ENCODE measurements at regions not wholly inside any gene's neighbourhood (a gene's known extent, or its start where the extent isn't known, plus 50 kb on each side); places are given as distances from the start of the nearest gene placed in this dataset.

DNA sequence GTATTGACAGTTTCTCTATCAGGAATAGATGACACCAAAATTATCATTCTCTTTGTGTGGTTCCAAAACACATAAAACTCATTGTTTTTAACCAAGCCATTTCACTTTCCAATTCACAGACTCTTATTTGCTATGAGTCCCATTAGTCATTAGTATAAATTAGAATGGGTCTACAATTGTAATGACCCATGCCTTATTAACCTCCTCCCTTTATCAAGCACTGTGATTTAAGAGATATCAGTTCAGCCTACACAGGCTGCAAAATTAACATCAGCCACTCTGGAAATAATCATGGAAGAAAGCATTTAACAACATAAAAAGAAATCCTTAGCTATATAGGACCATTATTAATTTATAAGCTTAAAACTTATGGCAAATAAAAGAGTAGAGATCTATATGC lies 440.6 kb downstream of the GBE1 start:
- intact Hi-C loops (cut with DNase I), result no loop called here
- Histone ChIP-seq H3K9me3 (no peaks in the 10 kb centered on the region), H3K36me3 (no peaks in the 10 kb centered on the region), H3K4me3 (no peak overlapping the region), H3K27ac (no peak overlapping the region), H3K27me3 (no peaks in the 10 kb centered on the region), H3K4me1 (no peaks in the 10 kb centered on the region)
- TF ChIP-seq, protein P1, sequence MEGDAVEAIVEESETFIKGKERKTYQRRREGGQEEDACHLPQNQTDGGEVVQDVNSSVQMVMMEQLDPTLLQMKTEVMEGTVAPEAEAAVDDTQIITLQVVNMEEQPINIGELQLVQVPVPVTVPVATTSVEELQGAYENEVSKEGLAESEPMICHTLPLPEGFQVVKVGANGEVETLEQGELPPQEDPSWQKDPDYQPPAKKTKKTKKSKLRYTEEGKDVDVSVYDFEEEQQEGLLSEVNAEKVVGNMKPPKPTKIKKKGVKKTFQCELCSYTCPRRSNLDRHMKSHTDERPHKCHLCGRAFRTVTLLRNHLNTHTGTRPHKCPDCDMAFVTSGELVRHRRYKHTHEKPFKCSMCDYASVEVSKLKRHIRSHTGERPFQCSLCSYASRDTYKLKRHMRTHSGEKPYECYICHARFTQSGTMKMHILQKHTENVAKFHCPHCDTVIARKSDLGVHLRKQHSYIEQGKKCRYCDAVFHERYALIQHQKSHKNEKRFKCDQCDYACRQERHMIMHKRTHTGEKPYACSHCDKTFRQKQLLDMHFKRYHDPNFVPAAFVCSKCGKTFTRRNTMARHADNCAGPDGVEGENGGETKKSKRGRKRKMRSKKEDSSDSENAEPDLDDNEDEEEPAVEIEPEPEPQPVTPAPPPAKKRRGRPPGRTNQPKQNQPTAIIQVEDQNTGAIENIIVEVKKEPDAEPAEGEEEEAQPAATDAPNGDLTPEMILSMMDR (IDR thresholded peaks at IDR 0.05), result no peak
- no peak for TF ChIP-seq POLR2A (IDR thresholded peaks at IDR 0.05)
- no peak for DNase-seq

DNA sequence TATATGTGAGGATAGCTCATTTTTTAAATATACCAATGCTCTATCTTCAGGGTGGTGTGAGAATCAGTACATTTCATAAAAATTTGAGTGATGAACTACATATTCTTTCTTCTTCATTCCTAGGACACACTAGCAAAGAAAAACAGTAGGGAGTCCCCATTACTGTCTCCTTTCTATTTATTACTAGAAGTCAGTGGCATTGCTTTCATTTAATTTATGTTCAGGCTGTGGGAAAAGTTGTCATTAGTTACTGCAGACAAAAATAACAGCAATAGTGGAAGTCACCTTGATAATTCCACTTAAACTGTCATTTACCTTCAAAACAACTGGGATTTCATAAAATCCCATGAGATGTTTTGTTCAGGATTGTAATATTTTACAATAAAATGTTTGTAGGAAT lies 446.4 kb downstream of the GBE1 start:
- no peak for TF ChIP-seq POLR2A (IDR thresholded peaks at IDR 0.05)
- TF ChIP-seq, protein P1 (IDR thresholded peaks at IDR 0.05), result no peak
- no peaks in the 10 kb centered on the region for H3K27me3 ChIP-seq
- H3K4me1 ChIP-seq, result no peaks in the 10 kb centered on the region
- intact Hi-C loops (cut with DNase I), result no loop called here
- H3K4me3 ChIP-seq, result no peak overlapping the region
- H3K27ac ChIP-seq, result no peak overlapping the region
- H3K9me3 ChIP-seq, result no peaks in the 10 kb centered on the region
- DNase-seq, result no peak
- no peaks in the 10 kb centered on the region for H3K36me3 ChIP-seq

DNA sequence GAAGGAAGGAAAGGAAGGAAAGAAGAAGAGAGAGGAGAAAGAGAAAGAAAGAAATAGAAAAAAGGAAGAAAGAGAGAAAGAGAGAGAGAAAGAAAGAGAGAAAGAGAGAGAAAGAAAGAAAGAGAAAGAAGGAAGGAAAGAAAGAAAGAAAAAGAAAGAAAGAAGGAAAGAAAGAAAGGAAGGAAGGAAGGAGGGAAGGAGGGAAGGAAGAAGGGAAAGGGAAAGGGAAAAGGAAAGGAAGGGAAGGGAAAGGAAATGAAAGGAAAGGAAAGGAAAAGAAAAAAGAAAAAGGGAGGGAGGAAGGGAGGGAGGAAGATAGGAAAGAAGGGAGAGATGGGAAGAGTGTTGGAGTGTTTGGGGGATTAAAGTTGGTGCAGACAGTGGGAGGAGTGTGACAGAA lies 450.1 kb downstream of the GBE1 start:
- no peak for TF ChIP-seq POLR2A (IDR thresholded peaks at IDR 0.05)
- TF ChIP-seq, protein P1 (IDR thresholded peaks at IDR 0.05), result no peak
- no peak overlapping the region for H3K27ac ChIP-seq
- no peak overlapping the region for H3K4me3 ChIP-seq
- no peaks in the 10 kb centered on the region for H3K4me1 ChIP-seq
- no peaks in the 10 kb centered on the region for H3K27me3 ChIP-seq
- H3K36me3 ChIP-seq, result no peaks in the 10 kb centered on the region
- intact Hi-C loops (cut with DNase I), result no loop called here
- DNase-seq, result no peak
- no peaks in the 10 kb centered on the region for H3K9me3 ChIP-seq

DNA sequence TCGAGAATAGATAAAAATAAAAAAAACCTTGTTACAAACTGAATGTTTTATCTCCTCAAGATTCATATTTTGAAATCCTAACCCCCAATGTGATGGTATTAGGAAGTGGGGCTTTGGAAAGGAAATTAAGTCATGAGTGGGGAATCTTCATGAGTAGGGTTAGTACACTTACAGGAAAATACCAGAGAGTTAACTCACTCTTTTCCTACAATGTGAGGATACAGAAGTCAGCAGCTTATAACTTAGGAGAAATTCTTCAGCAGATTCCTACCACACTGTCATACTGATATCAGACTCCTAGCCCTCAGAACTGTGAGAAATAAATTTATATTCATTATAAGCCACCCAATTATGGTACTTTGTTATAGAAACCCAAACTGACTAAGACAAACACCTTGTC lies 453.1 kb downstream of the GBE1 start:
- no peak overlapping the region for H3K4me3 ChIP-seq
- H3K36me3 ChIP-seq, result no peaks in the 10 kb centered on the region
- WGBS, 2 donors, result 90 to 95% methylated on average over 1 of the region's 1 CpG
- intact Hi-C loops (cut with DNase I), result no loop called here
- no peaks in the 10 kb centered on the region for H3K9me3 ChIP-seq
- no peak for TF ChIP-seq POLR2A (IDR thresholded peaks at IDR 0.05)
- TF ChIP-seq, protein P1 (IDR thresholded peaks at IDR 0.05), result no peak
- no peaks in the 10 kb centered on the region for H3K27me3 ChIP-seq
- no peaks in the 10 kb centered on the region for H3K4me1 ChIP-seq
- H3K27ac ChIP-seq, result no peak overlapping the region
- DNase-seq, result no peak

DNA sequence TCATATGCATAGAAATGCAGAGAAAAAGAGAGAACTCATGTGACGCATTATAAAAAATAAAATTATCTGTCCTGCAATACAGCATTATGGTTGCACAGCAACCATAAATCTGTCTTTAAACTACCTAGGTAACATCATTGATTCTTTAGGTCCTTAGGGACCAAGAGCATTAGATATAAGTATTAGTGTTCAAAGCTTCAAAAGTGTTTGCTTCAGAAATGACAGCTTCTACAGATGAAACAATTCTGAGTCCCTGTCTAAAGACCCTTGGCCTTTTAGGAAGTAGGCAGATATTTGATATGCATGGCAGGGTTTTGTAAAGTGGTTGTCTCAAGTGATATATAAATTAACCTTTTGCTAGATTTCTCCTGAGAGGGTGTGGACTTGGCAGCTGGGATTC lies 454.2 kb downstream of the GBE1 start:
- no peak overlapping the region for H3K27ac ChIP-seq
- no peaks in the 10 kb centered on the region for H3K9me3 ChIP-seq
- intact Hi-C loops (cut with DNase I), result no loop called here
- TF ChIP-seq, protein P1 (IDR thresholded peaks at IDR 0.05), result no peak
- TF ChIP-seq POLR2A (IDR thresholded peaks at IDR 0.05), result no peak
- H3K4me3 ChIP-seq, result no peak overlapping the region
- H3K36me3 ChIP-seq, result no peaks in the 10 kb centered on the region
- H3K4me1 ChIP-seq, result no peaks in the 10 kb centered on the region
- 85 to 96% methylated on average over 1 of the region's 1 CpG for WGBS, 2 donors
- no peaks in the 10 kb centered on the region for H3K27me3 ChIP-seq
- DNase-seq, result no peak

All from esophagus squamous epithelium (tissue), 5 donors.